AG10803 (cell line): ENCODE measurements at regions not wholly inside any gene's neighbourhood (a gene's known extent, or its start where the extent isn't known, plus 50 kb on each side); places are given as distances from the start of the nearest gene placed in this dataset.

Source experiments
- DNase-seq: peaks from one replicate; pipeline ENCODE4 v3.0.0; 2010; ENCODE audit warnings: low read depth
- H3K4me3 ChIP-seq: 2 replicates; pipeline ENCODE4 v1.5.1; 2011; ENCODE audit warnings: mild to moderate bottlenecking, low read length, control low read depth
- TF ChIP-seq, protein P1 (sequence below): conservative IDR thresholded peaks from 2 replicates; pipeline ENCODE4 v1.5.1; 2011; ENCODE audit warnings: mild to moderate bottlenecking, low read length, control low read depth, inconsistent platforms

GRCh38 chr18:67426486-67426885, 90.0 kb downstream of the DSEL start:
- no peak overlapping the region for H3K4me3 ChIP-seq
- no peak for DNase-seq
- TF ChIP-seq, protein P1, sequence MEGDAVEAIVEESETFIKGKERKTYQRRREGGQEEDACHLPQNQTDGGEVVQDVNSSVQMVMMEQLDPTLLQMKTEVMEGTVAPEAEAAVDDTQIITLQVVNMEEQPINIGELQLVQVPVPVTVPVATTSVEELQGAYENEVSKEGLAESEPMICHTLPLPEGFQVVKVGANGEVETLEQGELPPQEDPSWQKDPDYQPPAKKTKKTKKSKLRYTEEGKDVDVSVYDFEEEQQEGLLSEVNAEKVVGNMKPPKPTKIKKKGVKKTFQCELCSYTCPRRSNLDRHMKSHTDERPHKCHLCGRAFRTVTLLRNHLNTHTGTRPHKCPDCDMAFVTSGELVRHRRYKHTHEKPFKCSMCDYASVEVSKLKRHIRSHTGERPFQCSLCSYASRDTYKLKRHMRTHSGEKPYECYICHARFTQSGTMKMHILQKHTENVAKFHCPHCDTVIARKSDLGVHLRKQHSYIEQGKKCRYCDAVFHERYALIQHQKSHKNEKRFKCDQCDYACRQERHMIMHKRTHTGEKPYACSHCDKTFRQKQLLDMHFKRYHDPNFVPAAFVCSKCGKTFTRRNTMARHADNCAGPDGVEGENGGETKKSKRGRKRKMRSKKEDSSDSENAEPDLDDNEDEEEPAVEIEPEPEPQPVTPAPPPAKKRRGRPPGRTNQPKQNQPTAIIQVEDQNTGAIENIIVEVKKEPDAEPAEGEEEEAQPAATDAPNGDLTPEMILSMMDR, result no peak

GRCh38 chr18:67425672-67426071, 90.8 kb downstream of the DSEL start:
- TF ChIP-seq, protein P1, result no peak
- H3K4me3 ChIP-seq, result no peak overlapping the region
- peak; percentile 79 for DNase-seq

DNA sequence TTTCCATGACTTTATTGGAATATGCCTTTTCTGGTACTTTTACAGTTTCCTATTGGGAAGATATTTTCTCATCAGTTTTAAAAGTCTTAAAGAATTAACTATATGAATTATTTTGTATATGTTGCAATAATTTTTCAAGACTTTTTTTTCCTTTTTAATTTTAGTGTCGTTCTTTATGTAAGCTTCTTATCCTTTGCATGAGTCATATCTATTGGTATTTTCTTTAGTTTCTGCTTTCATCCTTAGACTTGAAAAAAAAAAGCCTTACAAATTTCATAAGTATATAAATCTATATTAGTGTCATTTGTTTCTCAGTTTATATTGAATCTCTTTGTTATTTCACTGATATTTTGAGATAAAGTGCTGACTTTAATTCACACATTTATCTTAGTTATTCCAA, 94.9 kb downstream of the DSEL start:
- no peak for DNase-seq
- no peak overlapping the region for H3K4me3 ChIP-seq
- TF ChIP-seq, protein P1, result no peak

GRCh38 chr18:67417864-67418523, 98.5 kb downstream of the DSEL start:
- peak overlapping the region; percentile 22 for H3K4me3 ChIP-seq
- DNase-seq, result peak; percentile 36
- TF ChIP-seq, protein P1, result no peak

- TF ChIP-seq, protein P1, result no peak
- no peak overlapping the region for H3K4me3 ChIP-seq
- no peak for DNase-seq
Observed at GRCh38 chr18:67411116-67411515, 105.4 kb downstream of the DSEL start.

- DNase-seq, result peak; percentile 49
- no peak overlapping the region for H3K4me3 ChIP-seq
- TF ChIP-seq, protein P1, result no peak
Observed at GRCh38 chr18:67410075-67411070, 106.1 kb downstream of the DSEL start.
